ENCODE measurements at regions not wholly inside any gene's neighbourhood (a gene's known extent, or its start where the extent isn't known, plus 50 kb on each side); places are given as distances from the start of the nearest gene placed in this dataset.

DNA sequence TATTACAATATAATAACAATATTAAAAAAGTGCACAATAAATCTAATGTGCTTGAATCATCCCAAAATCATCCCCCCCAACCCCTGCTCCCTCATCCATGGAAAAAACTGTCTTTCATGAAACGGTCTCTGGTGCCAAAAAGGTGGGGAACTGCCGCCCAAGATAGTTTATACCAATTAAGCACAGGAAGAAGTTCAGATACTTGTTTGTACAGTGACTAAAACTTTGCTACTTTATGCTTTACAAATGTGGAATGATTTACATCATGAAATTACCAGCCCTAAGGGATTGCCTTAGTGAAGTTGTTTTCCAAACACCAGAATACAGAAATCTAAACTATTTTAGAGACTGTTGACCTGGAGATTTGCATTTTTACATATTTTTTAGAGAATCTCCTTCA is 175.6 kb downstream of the TRIM27 start:
- H3K27ac ChIP-seq (ENCODE audit: low read depth, low read length, poor library complexity, severe bottlenecking) = no peak overlapping the region
- no peaks in the 10 kb centered on the region for H3K4me1 ChIP-seq (ENCODE audit: insufficient read depth, low read length, poor library complexity, severe bottlenecking)
- peak overlapping the region; percentile 42 for H3K4me3 ChIP-seq (ENCODE audit: low read depth, low read length, poor library complexity, severe bottlenecking)
- no peak for TF ChIP-seq EZH2 (IDR thresholded peaks at IDR 0.05; ENCODE audit: borderline replicate concordance, low read depth, low read length, poor library complexity, severe bottlenecking)
- TF ChIP-seq, protein P1, sequence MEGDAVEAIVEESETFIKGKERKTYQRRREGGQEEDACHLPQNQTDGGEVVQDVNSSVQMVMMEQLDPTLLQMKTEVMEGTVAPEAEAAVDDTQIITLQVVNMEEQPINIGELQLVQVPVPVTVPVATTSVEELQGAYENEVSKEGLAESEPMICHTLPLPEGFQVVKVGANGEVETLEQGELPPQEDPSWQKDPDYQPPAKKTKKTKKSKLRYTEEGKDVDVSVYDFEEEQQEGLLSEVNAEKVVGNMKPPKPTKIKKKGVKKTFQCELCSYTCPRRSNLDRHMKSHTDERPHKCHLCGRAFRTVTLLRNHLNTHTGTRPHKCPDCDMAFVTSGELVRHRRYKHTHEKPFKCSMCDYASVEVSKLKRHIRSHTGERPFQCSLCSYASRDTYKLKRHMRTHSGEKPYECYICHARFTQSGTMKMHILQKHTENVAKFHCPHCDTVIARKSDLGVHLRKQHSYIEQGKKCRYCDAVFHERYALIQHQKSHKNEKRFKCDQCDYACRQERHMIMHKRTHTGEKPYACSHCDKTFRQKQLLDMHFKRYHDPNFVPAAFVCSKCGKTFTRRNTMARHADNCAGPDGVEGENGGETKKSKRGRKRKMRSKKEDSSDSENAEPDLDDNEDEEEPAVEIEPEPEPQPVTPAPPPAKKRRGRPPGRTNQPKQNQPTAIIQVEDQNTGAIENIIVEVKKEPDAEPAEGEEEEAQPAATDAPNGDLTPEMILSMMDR (conservative IDR thresholded peaks at IDR 0.05; ENCODE audit: low read depth, low read length) = no peak
- no TSS peak for BruUV-seq (replicated peaks)
- intact Hi-C loops (cut with micrococcal nuclease; ENCODE audit: unreplicated experiment) = loop anchor here (10.0 kb wide), 1 partner anchor 197 kb away; no protein-coding TSS in a partner anchor
- no peak for DNase-seq (ENCODE audit: low spot score)
- H3K27me3 ChIP-seq (replicated peaks; ENCODE audit: insufficient read depth, low read depth, low read length, poor library complexity) = no peaks in the 10 kb centered on the region
- no peaks in the 10 kb centered on the region for H3K9me3 ChIP-seq (ENCODE audit: low read depth, low read length, poor library complexity, severe bottlenecking)
- no peaks in the 10 kb centered on the region for H3K36me3 ChIP-seq (ENCODE audit: insufficient read depth, low read length, poor library complexity, severe bottlenecking)
- ChIA-PET CTCF (no interaction called here), POLR2A (ENCODE audit: low non-redundant PET) (no interaction called here)

DNA sequence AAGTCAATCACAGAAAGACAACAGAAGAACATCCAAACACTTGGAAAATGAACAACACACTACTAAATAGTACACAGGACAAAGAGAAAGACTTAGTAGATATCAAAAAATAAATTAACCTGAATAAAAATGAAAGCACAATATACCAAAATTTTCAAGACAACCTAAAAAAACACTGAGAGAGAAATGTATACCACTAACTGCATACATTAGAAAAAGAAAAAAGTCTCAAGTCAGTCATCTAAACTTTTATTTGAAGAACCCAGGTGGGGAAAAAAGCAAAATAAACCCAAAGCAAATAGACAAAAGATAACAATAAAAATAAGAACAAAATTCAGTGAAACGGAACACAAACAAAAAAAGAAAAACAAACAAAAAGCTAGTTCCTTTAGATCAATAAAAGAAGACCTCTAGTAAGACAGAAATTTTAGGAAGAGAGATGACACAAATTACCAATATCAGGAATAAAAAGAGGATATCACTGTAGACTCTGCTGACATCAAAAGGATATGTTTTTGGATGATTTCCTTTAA is 172.8 kb downstream of the TRIM27 start:
- no peaks in the 10 kb centered on the region for H3K27me3 ChIP-seq (replicated peaks; ENCODE audit: insufficient read depth, low read depth, low read length, poor library complexity)
- no TSS peak for BruUV-seq (replicated peaks)
- H3K36me3 ChIP-seq (ENCODE audit: insufficient read depth, low read length, poor library complexity, severe bottlenecking) = no peaks in the 10 kb centered on the region
- no peak for TF ChIP-seq EZH2 (IDR thresholded peaks at IDR 0.05; ENCODE audit: borderline replicate concordance, low read depth, low read length, poor library complexity, severe bottlenecking)
- TF ChIP-seq, protein P1 (conservative IDR thresholded peaks at IDR 0.05; ENCODE audit: low read depth, low read length) = no peak
- H3K4me1 ChIP-seq (ENCODE audit: insufficient read depth, low read length, poor library complexity, severe bottlenecking) = no peaks in the 10 kb centered on the region
- intact Hi-C loops (cut with micrococcal nuclease; ENCODE audit: unreplicated experiment) = no loop called here
- no peaks in the 10 kb centered on the region for H3K9me3 ChIP-seq (ENCODE audit: low read depth, low read length, poor library complexity, severe bottlenecking)
- ChIA-PET POLR2A (ENCODE audit: low non-redundant PET) (interaction anchor here (0.7 kb wide), 1 partner anchor 877 kb away, joined by 4 read pairs; no protein-coding TSS in a partner anchor), CTCF (no interaction called here)
- H3K4me3 ChIP-seq (ENCODE audit: low read depth, low read length, poor library complexity, severe bottlenecking) = no peak overlapping the region
- DNase-seq (ENCODE audit: low spot score) = no peak
- H3K27ac ChIP-seq (ENCODE audit: low read depth, low read length, poor library complexity, severe bottlenecking) = no peak overlapping the region

DNA sequence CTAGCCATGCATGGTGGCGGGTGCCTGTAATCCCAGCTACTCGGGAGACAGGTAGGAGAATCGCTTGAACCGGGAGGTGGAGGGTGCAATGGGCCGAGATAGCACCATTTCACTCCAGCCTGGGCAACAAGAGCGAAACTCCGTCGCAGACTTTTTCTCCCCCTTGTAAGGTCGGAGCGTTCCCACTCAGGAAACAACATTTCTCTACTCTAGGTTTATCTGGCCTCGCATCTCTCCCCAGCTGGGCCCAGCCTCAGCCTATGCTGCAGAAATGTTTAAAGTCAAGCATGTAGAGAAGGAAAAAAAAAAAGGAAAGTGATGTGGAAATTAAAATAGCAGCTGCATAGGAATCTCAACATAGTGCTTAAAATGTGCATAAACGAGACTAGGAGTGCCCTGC is 172.3 kb downstream of the TRIM27 start:
- CTCF ChIA-PET = no interaction called here
- Histone ChIP-seq H3K27ac (ENCODE audit: low read depth, low read length, poor library complexity, severe bottlenecking) (no peak overlapping the region), H3K9me3 (ENCODE audit: low read depth, low read length, poor library complexity, severe bottlenecking) (no peaks in the 10 kb centered on the region), H3K27me3 (replicated peaks; ENCODE audit: insufficient read depth, low read depth, low read length, poor library complexity) (no peaks in the 10 kb centered on the region), H3K4me3 (ENCODE audit: low read depth, low read length, poor library complexity, severe bottlenecking) (no peak overlapping the region), H3K4me1 (ENCODE audit: insufficient read depth, low read length, poor library complexity, severe bottlenecking) (no peaks in the 10 kb centered on the region), H3K36me3 (ENCODE audit: insufficient read depth, low read length, poor library complexity, severe bottlenecking) (no peaks in the 10 kb centered on the region)
- DNase-seq (ENCODE audit: low spot score) = no peak
- POLR2A ChIA-PET (ENCODE audit: low non-redundant PET) = interaction anchor here (0.7 kb wide), 1 partner anchor 877 kb away, joined by 4 read pairs; no protein-coding TSS in a partner anchor
- intact Hi-C loops (cut with micrococcal nuclease; ENCODE audit: unreplicated experiment) = no loop called here
- TF ChIP-seq, protein P1 (conservative IDR thresholded peaks at IDR 0.05; ENCODE audit: low read depth, low read length) = no peak
- no peak for TF ChIP-seq EZH2 (IDR thresholded peaks at IDR 0.05; ENCODE audit: borderline replicate concordance, low read depth, low read length, poor library complexity, severe bottlenecking)
- no TSS peak for BruUV-seq (replicated peaks)
